ENCODE measurements at regions not wholly inside any gene's neighbourhood (a gene's known extent, or its start where the extent isn't known, plus 50 kb on each side); places are given as distances from the start of the nearest gene placed in this dataset.

GRCh38 chr11:134679592-134679991 is 267.6 kb upstream of the B3GAT1 start:
- ATAC-seq = no peak
- TF ChIP-seq TCF7L2 (IDR thresholded peaks at IDR 0.05; ENCODE audit: low read depth, low read length) (no peak), SIN3A (IDR thresholded peaks at IDR 0.05; ENCODE audit: borderline replicate concordance, insufficient read depth, low read depth, low read length) (no peak), POLR2AphosphoS5 (IDR thresholded peaks at IDR 0.05; ENCODE audit: low read depth, low read length) (no peak), REST (IDR thresholded peaks at IDR 0.05; ENCODE audit: insufficient read depth in 1 of 2, low read depth in 2 of 2, low read length in 1 of 2) (no peak)
- TF ChIP-seq, protein P1, sequence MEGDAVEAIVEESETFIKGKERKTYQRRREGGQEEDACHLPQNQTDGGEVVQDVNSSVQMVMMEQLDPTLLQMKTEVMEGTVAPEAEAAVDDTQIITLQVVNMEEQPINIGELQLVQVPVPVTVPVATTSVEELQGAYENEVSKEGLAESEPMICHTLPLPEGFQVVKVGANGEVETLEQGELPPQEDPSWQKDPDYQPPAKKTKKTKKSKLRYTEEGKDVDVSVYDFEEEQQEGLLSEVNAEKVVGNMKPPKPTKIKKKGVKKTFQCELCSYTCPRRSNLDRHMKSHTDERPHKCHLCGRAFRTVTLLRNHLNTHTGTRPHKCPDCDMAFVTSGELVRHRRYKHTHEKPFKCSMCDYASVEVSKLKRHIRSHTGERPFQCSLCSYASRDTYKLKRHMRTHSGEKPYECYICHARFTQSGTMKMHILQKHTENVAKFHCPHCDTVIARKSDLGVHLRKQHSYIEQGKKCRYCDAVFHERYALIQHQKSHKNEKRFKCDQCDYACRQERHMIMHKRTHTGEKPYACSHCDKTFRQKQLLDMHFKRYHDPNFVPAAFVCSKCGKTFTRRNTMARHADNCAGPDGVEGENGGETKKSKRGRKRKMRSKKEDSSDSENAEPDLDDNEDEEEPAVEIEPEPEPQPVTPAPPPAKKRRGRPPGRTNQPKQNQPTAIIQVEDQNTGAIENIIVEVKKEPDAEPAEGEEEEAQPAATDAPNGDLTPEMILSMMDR (IDR thresholded peaks at IDR 0.05) = no peak
- H3K9me3 ChIP-seq (ENCODE audit: control insufficient read depth, insufficient read depth, low read depth, low read length) = no peaks in the 10 kb centered on the region
- ChIA-PET POLR2A (no interaction called here), CTCF (no interaction called here)
- H3K4me3 ChIP-seq (ENCODE audit: low read depth in 2 of 2, low read length in 2 of 2) = no peak overlapping the region
- in situ Hi-C loops (cut with HindIII; ENCODE audit: low pct_unique_long_range_greater_than_20kb, low sequenced_read_pairs) (no loop called here), intact Hi-C loops (cut with micrococcal nuclease; ENCODE audit: unreplicated experiment) (no loop called here)
- H3K4me1 ChIP-seq (ENCODE audit: control insufficient read depth, insufficient read depth, low read length) = no peaks in the 10 kb centered on the region
- H3K27ac ChIP-seq (ENCODE audit: low read length) = no peak overlapping the region
- no TSS peak for BruUV-seq (replicated peaks)
- H3K27me3 ChIP-seq (ENCODE audit: control insufficient read depth, insufficient read depth, low read length) = peaks cover 17% of the 10 kb centered on the region
- H3K36me3 ChIP-seq (ENCODE audit: control insufficient read depth, insufficient read depth, low read length) = no peaks in the 10 kb centered on the region
- DNase-seq (ENCODE audit: low read depth, low spot score) = no peak

DNA sequence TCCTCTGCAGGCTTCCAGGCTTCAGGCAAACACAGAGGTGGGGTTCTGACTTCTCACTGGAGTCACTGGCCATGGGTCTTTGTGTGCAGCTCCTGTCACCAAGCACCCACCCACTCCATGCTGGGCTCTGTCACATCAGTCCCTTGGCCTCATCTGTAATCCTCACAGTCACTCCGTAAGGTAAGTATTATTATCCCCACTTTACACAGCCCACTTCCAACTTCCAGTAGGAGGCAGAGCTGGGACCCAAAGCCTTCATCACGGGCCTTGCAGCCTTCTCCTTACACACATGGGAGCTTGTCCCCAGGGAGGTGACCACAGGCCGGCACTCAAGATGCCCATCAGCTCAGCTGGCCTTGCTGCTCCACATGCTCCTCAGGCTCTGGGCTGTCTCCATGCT is 266.7 kb upstream of the B3GAT1 start:
- DNase-seq (ENCODE audit: low read depth, low spot score) (no peak), ATAC-seq (no peak)
- no peak overlapping the region for H3K27ac ChIP-seq (ENCODE audit: low read length)
- H3K9me3 ChIP-seq (ENCODE audit: control insufficient read depth, insufficient read depth, low read depth, low read length) = no peaks in the 10 kb centered on the region
- TF ChIP-seq TCF7L2 (IDR thresholded peaks at IDR 0.05; ENCODE audit: low read depth, low read length) (no peak), REST (IDR thresholded peaks at IDR 0.05; ENCODE audit: insufficient read depth in 1 of 2, low read depth in 2 of 2, low read length in 1 of 2) (no peak), SIN3A (IDR thresholded peaks at IDR 0.05; ENCODE audit: borderline replicate concordance, insufficient read depth, low read depth, low read length) (no peak), POLR2AphosphoS5 (IDR thresholded peaks at IDR 0.05; ENCODE audit: low read depth, low read length) (no peak)
- TF ChIP-seq, protein P1 (IDR thresholded peaks at IDR 0.05) = no peak
- ChIA-PET POLR2A (no interaction called here), CTCF (no interaction called here)
- no peak overlapping the region for H3K4me3 ChIP-seq (ENCODE audit: low read depth in 2 of 2, low read length in 2 of 2)
- no peaks in the 10 kb centered on the region for H3K4me1 ChIP-seq (ENCODE audit: control insufficient read depth, insufficient read depth, low read length)
- H3K36me3 ChIP-seq (ENCODE audit: control insufficient read depth, insufficient read depth, low read length) = no peaks in the 10 kb centered on the region
- in situ Hi-C loops (cut with HindIII; ENCODE audit: low pct_unique_long_range_greater_than_20kb, low sequenced_read_pairs) (no loop called here), intact Hi-C loops (cut with micrococcal nuclease; ENCODE audit: unreplicated experiment) (no loop called here)
- BruUV-seq (replicated peaks) = no TSS peak
- peaks cover 24% of the 10 kb centered on the region for H3K27me3 ChIP-seq (ENCODE audit: control insufficient read depth, insufficient read depth, low read length)

Data from Panc1 (cell line).